ENCODE measurements at regions not wholly inside any gene's neighbourhood (a gene's known extent, or its start where the extent isn't known, plus 50 kb on each side); places are given as distances from the start of the nearest gene placed in this dataset.

DNA sequence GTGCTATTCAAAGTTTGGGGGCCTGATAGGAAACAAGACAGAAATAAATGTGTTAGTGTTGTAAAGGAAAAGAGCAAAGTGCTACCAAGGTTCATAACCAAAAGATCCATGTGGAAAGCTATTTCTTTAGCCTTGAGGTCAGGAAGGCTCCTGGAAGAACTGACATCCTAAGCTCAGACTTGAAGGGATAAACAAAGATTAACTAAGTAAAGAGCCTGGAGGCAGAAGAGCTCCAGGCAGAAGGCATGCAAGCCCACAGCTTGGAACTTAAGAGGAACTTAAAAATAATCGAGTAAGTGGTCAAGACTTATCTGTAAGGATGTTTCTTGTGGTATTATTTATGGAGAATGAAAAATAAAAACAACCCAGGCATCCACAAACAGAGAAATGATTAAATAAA lies 245.0 kb upstream of the MGAT5 start:
- POLR2A ChIA-PET: no interaction called here
- intact Hi-C loops (cut with micrococcal nuclease; ENCODE audit: unreplicated experiment): no loop called here
- CTCF ChIA-PET: no interaction called here
- TF ChIP-seq, protein P1, sequence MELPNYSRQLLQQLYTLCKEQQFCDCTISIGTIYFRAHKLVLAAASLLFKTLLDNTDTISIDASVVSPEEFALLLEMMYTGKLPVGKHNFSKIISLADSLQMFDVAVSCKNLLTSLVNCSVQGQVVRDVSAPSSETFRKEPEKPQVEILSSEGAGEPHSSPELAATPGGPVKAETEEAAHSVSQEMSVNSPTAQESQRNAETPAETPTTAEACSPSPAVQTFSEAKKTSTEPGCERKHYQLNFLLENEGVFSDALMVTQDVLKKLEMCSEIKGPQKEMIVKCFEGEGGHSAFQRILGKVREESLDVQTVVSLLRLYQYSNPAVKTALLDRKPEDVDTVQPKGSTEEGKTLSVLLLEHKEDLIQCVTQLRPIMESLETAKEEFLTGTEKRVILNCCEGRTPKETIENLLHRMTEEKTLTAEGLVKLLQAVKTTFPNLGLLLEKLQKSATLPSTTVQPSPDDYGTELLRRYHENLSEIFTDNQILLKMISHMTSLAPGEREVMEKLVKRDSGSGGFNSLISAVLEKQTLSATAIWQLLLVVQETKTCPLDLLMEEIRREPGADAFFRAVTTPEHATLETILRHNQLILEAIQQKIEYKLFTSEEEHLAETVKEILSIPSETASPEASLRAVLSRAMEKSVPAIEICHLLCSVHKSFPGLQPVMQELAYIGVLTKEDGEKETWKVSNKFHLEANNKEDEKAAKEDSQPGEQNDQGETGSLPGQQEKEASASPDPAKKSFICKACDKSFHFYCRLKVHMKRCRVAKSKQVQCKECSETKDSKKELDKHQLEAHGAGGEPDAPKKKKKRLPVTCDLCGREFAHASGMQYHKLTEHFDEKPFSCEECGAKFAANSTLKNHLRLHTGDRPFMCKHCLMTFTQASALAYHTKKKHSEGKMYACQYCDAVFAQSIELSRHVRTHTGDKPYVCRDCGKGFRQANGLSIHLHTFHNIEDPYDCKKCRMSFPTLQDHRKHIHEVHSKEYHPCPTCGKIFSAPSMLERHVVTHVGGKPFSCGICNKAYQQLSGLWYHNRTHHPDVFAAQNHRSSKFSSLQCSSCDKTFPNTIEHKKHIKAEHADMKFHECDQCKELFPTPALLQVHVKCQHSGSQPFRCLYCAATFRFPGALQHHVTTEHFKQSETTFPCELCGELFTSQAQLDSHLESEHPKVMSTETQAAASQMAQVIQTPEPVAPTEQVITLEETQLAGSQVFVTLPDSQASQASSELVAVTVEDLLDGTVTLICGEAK (IDR thresholded peaks at IDR 0.05; ENCODE audit: borderline replicate concordance): no peak
- no peak for TF ChIP-seq MEF2B (IDR thresholded peaks at IDR 0.05; ENCODE audit: partially characterized antibody, poor library complexity, severe bottlenecking)
- no peak for TF ChIP-seq WRNIP1 (IDR thresholded peaks at IDR 0.05; ENCODE audit: borderline replicate concordance, low read depth, low read length)
- no peak for TF ChIP-seq SMARCA5 (IDR thresholded peaks at IDR 0.05)
- TF ChIP-seq LARP7 (IDR thresholded peaks at IDR 0.05): no peak
- TF ChIP-seq FOXK2 (IDR thresholded peaks at IDR 0.05): no peak
- TF ChIP-seq, protein P2, sequence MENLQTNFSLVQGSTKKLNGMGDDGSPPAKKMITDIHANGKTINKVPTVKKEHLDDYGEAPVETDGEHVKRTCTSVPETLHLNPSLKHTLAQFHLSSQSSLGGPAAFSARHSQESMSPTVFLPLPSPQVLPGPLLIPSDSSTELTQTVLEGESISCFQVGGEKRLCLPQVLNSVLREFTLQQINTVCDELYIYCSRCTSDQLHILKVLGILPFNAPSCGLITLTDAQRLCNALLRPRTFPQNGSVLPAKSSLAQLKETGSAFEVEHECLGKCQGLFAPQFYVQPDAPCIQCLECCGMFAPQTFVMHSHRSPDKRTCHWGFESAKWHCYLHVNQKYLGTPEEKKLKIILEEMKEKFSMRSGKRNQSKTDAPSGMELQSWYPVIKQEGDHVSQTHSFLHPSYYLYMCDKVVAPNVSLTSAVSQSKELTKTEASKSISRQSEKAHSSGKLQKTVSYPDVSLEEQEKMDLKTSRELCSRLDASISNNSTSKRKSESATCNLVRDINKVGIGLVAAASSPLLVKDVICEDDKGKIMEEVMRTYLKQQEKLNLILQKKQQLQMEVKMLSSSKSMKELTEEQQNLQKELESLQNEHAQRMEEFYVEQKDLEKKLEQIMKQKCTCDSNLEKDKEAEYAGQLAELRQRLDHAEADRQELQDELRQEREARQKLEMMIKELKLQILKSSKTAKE (IDR thresholded peaks at IDR 0.05; ENCODE audit: low read depth, poor library complexity, severe bottlenecking): no peak
- TF ChIP-seq, protein P3, sequence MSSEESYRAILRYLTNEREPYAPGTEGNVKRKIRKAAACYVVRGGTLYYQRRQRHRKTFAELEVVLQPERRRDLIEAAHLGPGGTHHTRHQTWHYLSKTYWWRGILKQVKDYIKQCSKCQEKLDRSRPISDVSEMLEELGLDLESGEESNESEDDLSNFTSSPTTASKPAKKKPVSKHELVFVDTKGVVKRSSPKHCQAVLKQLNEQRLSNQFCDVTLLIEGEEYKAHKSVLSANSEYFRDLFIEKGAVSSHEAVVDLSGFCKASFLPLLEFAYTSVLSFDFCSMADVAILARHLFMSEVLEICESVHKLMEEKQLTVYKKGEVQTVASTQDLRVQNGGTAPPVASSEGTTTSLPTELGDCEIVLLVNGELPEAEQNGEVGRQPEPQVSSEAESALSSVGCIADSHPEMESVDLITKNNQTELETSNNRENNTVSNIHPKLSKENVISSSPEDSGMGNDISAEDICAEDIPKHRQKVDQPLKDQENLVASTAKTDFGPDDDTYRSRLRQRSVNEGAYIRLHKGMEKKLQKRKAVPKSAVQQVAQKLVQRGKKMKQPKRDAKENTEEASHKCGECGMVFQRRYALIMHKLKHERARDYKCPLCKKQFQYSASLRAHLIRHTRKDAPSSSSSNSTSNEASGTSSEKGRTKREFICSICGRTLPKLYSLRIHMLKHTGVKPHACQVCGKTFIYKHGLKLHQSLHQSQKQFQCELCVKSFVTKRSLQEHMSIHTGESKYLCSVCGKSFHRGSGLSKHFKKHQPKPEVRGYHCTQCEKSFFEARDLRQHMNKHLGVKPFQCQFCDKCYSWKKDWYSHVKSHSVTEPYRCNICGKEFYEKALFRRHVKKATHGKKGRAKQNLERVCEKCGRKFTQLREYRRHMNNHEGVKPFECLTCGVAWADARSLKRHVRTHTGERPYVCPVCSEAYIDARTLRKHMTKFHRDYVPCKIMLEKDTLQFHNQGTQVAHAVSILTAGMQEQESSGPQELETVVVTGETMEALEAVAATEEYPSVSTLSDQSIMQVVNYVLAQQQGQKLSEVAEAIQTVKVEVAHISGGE (CRISPR knock-in tag; IDR thresholded peaks at IDR 0.05): no peak
- TF ChIP-seq NFYA (IDR thresholded peaks at IDR 0.05; ENCODE audit: borderline replicate concordance, low read depth, low read length): no peak
- no peak for TF ChIP-seq POLR2A (IDR thresholded peaks at IDR 0.05; ENCODE audit: low read depth, low read length)
- no peak for TF ChIP-seq NR2F1 (conservative IDR thresholded peaks at IDR 0.05)
- TF ChIP-seq EGR1 (IDR thresholded peaks at IDR 0.05; ENCODE audit: borderline replicate concordance in 1 of 2, low read depth in 2 of 2, low read length in 2 of 2): no peak

More for the DNA sequence above, 245.0 kb upstream of the MGAT5 start:
- no TSS peak for BruUV-seq (replicated peaks)
- Histone ChIP-seq H3K79me2 (ENCODE audit: control insufficient read depth, insufficient read depth, low read length) (no peaks in the 10 kb centered on the region), H3K9ac (ENCODE audit: control insufficient read depth, insufficient read depth, low read length) (no peak overlapping the region), H3K27me3 (replicated peaks in 1 of 2; ENCODE audit: control insufficient read depth in 2 of 2, insufficient read depth in 2 of 2, low read length in 1 of 2) (no peaks in the 10 kb centered on the region), H3K36me3 (ENCODE audit: control insufficient read depth in 2 of 2, insufficient read depth in 2 of 2, low read length in 1 of 2) (no peaks in the 10 kb centered on the region), H4K20me1 (ENCODE audit: control insufficient read depth, insufficient read depth) (no peaks in the 10 kb centered on the region), H2AFZ (ENCODE audit: control insufficient read depth, low read depth, low read length) (no peak overlapping the region), H3K27ac (ENCODE audit: control insufficient read depth, insufficient read depth) (no peak overlapping the region), H3K4me3 (no peak overlapping the region), H3K4me1 (ENCODE audit: control insufficient read depth, insufficient read depth, low read length) (no peaks in the 10 kb centered on the region), H3K9me3 (replicated peaks; ENCODE audit: control insufficient read depth, insufficient read depth, low read length) (no peaks in the 10 kb centered on the region), H3K4me2 (ENCODE audit: control insufficient read depth, insufficient read depth) (no peak overlapping the region)
- ATAC-seq (no peak), FAIRE-seq (no peak), DNase-seq (ENCODE audit: low read depth, low spot score) (no peak)
- WGBS (ENCODE audit: insufficient coverage, insufficient replicate concordance, low lambda C conversion rate, missing lambda C conversion rate): 0% methylated on average over 1 of the region's 1 CpG
- in situ Hi-C loops (cut with MboI): no loop called here
- ChIA-PET RAD21 (ENCODE audit: unreplicated experiment) (no interaction called here), SMC1A (ENCODE audit: uncharacterized antibody, unreplicated experiment) (interaction anchor here (0.7 to 1.6 kb wide), 2 partner anchors 123 to 380 kb away, joined by 3 read pairs; no protein-coding TSS in a partner anchor)

Measured in GM12878 (cell line).